ENCODE measurements at regions not wholly inside any gene's neighbourhood (a gene's known extent, or its start where the extent isn't known, plus 50 kb on each side); places are given as distances from the start of the nearest gene placed in this dataset.
"Not testable (repeated sequence)": the region's sequence is repeated elsewhere in the genome, so short reads cannot be mapped to it uniquely, and the experiment has no call there.

DNA sequence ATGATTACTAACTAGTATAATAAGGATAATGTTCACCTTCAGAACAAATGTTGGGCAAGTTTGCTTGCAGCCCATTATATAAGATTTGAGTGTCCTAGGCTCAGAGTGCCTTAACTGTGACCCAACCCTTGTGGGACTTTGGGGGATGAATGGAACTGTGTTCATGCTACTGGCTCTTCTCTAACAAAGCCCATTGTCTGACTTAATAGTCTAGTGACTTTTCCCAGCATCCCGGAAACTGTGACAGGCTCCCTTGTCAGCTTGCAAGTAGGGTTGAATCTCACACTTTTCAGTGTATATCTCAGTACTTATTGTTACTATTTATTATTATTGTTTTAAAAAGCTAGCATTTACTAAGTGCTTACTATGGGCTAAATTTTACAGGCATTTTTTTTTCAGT lies 729.2 kb downstream of the PRIM2 start:
- TF ChIP-seq, protein P1, sequence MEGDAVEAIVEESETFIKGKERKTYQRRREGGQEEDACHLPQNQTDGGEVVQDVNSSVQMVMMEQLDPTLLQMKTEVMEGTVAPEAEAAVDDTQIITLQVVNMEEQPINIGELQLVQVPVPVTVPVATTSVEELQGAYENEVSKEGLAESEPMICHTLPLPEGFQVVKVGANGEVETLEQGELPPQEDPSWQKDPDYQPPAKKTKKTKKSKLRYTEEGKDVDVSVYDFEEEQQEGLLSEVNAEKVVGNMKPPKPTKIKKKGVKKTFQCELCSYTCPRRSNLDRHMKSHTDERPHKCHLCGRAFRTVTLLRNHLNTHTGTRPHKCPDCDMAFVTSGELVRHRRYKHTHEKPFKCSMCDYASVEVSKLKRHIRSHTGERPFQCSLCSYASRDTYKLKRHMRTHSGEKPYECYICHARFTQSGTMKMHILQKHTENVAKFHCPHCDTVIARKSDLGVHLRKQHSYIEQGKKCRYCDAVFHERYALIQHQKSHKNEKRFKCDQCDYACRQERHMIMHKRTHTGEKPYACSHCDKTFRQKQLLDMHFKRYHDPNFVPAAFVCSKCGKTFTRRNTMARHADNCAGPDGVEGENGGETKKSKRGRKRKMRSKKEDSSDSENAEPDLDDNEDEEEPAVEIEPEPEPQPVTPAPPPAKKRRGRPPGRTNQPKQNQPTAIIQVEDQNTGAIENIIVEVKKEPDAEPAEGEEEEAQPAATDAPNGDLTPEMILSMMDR (IDR thresholded peaks at IDR 0.05 in 4 of 5, conservative IDR thresholded peaks at IDR 0.05 in 1 of 5): not testable (repeated sequence)
- TF ChIP-seq POLR2A (IDR thresholded peaks at IDR 0.05): not testable (repeated sequence)

Measured in gastrocnemius medialis (tissue), 4 donors.